A549 (cell line): ENCODE measurements at regions not wholly inside any gene's neighbourhood (a gene's known extent, or its start where the extent isn't known, plus 50 kb on each side); places are given as distances from the start of the nearest gene placed in this dataset.

Source experiments
- ATAC-seq, 2 experiments: fragments of 200-7000 bp in 1 of 2; fragments of >200 bp in 1 of 2; cut with Nextera tagmentation in 1 of 2; cut with Tn5 transposase in 1 of 2; 3 replicates each; pipeline versions ENCODE4 v1.8.0 to v1.9.1; 2018 to 2020; ENCODE audit warnings: mild to moderate bottlenecking in 1 of 2, moderate library complexity in 1 of 2
- CTCF ChIA-PET: fragments of 300-600 bp; sonication (Branson Sonifier 250); formaldehyde crosslinking; extraction: SDS; loops from one replicate; lab custom pipeline; 2021; ENCODE audit warnings: antibody characterized with exemption, inconsistent platforms; lab: Yijun Ruan, JAX
- POLR2A ChIA-PET: fragments of 350-600 bp; formaldehyde crosslinking; extraction: SDS; loops from one replicate; lab custom pipeline; 2021; ENCODE audit warnings: antibody characterized with exemption, inconsistent platforms; lab: Yijun Ruan, JAX
- DNase-seq, 2 experiments: peaks; one replicate each; pipeline versions ENCODE4 v3.0.0 to v3.0.0-alpha.2; 2011 to 2016; ENCODE audit warnings: low read depth in 1 of 2, low spot score in 1 of 2
- FAIRE-seq: peaks from 2 replicates; lab custom pipeline; 2011; peaks lifted over from hg19 to GRCh38; lab: Jason Lieb, UNC
- H3K27ac ChIP-seq, 2 experiments: fragments of >200 bp; sonication (Bioruptor Twin); formaldehyde crosslinking; 3 replicates each; pipeline ENCODE4 v1.5.1; 2016 to 2017
- H3K4me1 ChIP-seq: fragments of >200 bp; sonication (Bioruptor Twin); formaldehyde crosslinking; 3 replicates; pipeline ENCODE4 v1.6.1; 2016
- H3K4me2 ChIP-seq: fragments of >200 bp; sonication (Bioruptor Twin); formaldehyde crosslinking; 3 replicates; pipeline ENCODE4 v1.6.1; 2016
- H3K4me3 ChIP-seq: fragments of >200 bp; sonication (Bioruptor Twin); formaldehyde crosslinking; 3 replicates; pipeline ENCODE4 v1.5.1; 2016
- H3K9me3 ChIP-seq: fragments of >200 bp; sonication (Bioruptor Twin); formaldehyde crosslinking; 3 replicates; pipeline ENCODE4 v1.6.1; 2016
- BHLHE40 ChIP-seq: IDR thresholded peaks from 2 replicates; pipeline ENCODE4 v1.6.1; 2012; ENCODE audit warnings: low read depth, low read length, inconsistent platforms
- CBX2 ChIP-seq: fragments of 200-600 bp; sonication (generic); IDR thresholded peaks from 2 replicates; pipeline ENCODE4 v1.6.1; 2016; ENCODE audit warnings: low read depth, mild to moderate bottlenecking, borderline replicate concordance
- CHD4 ChIP-seq: fragments of 200-600 bp; sonication (generic); IDR thresholded peaks from 2 replicates; pipeline ENCODE4 v1.6.1; 2016; ENCODE audit warnings: antibody characterized with exemption, mild to moderate bottlenecking, borderline replicate concordance
- CTCF ChIP-seq: fragments of >200 bp; sonication (Bioruptor Twin); formaldehyde crosslinking; IDR thresholded peaks from 3 replicates; pipeline ENCODE4 v1.5.1; 2016
- EHMT2 ChIP-seq: fragments of 200-600 bp; sonication (generic); IDR thresholded peaks from 2 replicates; pipeline ENCODE4 v1.6.1; 2016; ENCODE audit warnings: antibody characterized with exemption, low read depth, mild to moderate bottlenecking, moderate library complexity
- ELK1 ChIP-seq: fragments of 150-350 bp; IDR thresholded peaks from 2 replicates; pipeline ENCODE4 v1.6.1; 2014; ENCODE audit warnings: low read depth, mild to moderate bottlenecking, low read length
- EP300 ChIP-seq, 2 experiments: fragments of >200 bp; sonication (Bioruptor Twin); formaldehyde crosslinking; IDR thresholded peaks; 2 replicates in 1 of 2; 3 replicates in 1 of 2; pipeline ENCODE4 v1.6.1; 2016 to 2017
- FOSB ChIP-seq: fragments of 250-450 bp; sonication (Bioruptor Pico); IDR thresholded peaks from 2 replicates; pipeline ENCODE4 v1.5.0; 2020; ENCODE audit warnings: mild to moderate bottlenecking, moderate library complexity
- FOSL2 ChIP-seq, 2 experiments: fragments of 450-650 bp in 1 of 2; fragments of >200 bp in 1 of 2; sonication (Bioruptor Twin) in 1 of 2; formaldehyde crosslinking; IDR thresholded peaks; 2 replicates each; pipeline versions ENCODE4 v1.5.0 to v1.6.1; 2016 to 2020; ENCODE audit warnings: mild to moderate bottlenecking in 1 of 2, moderate library complexity in 1 of 2
- HMGXB4 ChIP-seq: fragments of 250-450 bp; sonication (Bioruptor Pico); IDR thresholded peaks from 2 replicates; pipeline ENCODE4 v1.5.0; 2021; ENCODE audit warnings: mild to moderate bottlenecking, moderate library complexity, borderline replicate concordance
- HOXA7 ChIP-seq: fragments of 250-450 bp; sonication (Bioruptor Pico); IDR thresholded peaks from 2 replicates; pipeline ENCODE4 v1.5.0; 2020; ENCODE audit warnings: mild to moderate bottlenecking, moderate library complexity
- JUNB ChIP-seq: fragments of >200 bp; sonication (Bioruptor Twin); formaldehyde crosslinking; IDR thresholded peaks from 2 replicates; pipeline ENCODE4 v1.6.1; 2016
- MAFK ChIP-seq: fragments of 450-650 bp; IDR thresholded peaks from 2 replicates; pipeline ENCODE4 v1.6.1; 2014; ENCODE audit not compliant: partially characterized antibody
- NFE2L2 ChIP-seq: fragments of 150-350 bp; conservative IDR thresholded peaks from 2 replicates; pipeline ENCODE4 v1.6.1; 2014; ENCODE audit warnings: low read length
- NR3C1 ChIP-seq: fragments of >200 bp; sonication (Bioruptor Twin); formaldehyde crosslinking; IDR thresholded peaks from 3 replicates; pipeline ENCODE4 v1.6.1; 2017
- PBX3 ChIP-seq: IDR thresholded peaks from 2 replicates; pipeline ENCODE4 v1.6.1; 2012
- POLR2A ChIP-seq: IDR thresholded peaks from 2 replicates; pipeline ENCODE4 v1.6.1; 2012; ENCODE audit warnings: mild to moderate bottlenecking, low read length
- RCOR1 ChIP-seq: fragments of 150-350 bp; IDR thresholded peaks from 2 replicates; pipeline ENCODE4 v1.6.1; 2014; ENCODE audit warnings: antibody characterized with exemption, low read length, low read depth
- RFX5 ChIP-seq: fragments of 450-650 bp; IDR thresholded peaks from 2 replicates; pipeline ENCODE4 v1.7.1; 2014; ENCODE audit warnings: antibody characterized with exemption, mild to moderate bottlenecking, moderate library complexity
- SREBF2 ChIP-seq: fragments of 450-650 bp; IDR thresholded peaks from 2 replicates; pipeline ENCODE4 v1.6.1; 2014; ENCODE audit warnings: mild to moderate bottlenecking, moderate library complexity
- ZC3H11A ChIP-seq: fragments of 450-650 bp; IDR thresholded peaks from 2 replicates; pipeline ENCODE4 v1.6.1; 2014; ENCODE audit warnings: antibody characterized with exemption, mild to moderate bottlenecking
- ZFP36 ChIP-seq: fragments of 450-650 bp; IDR thresholded peaks from 2 replicates; pipeline ENCODE4 v1.6.1; 2014; ENCODE audit warnings: borderline replicate concordance; ENCODE audit not compliant: partially characterized antibody
- ZNF302 ChIP-seq: fragments of 250-450 bp; sonication (Bioruptor Pico); IDR thresholded peaks from 2 replicates; pipeline ENCODE4 v1.9.0; 2021; ENCODE audit warnings: inconsistent platforms, mild to moderate bottlenecking, moderate library complexity
- WGBS: methylation state at CpG from one replicate; pipeline ENCODE4 v1.1.6; 2017; ENCODE audit errors: missing lambda C conversion rate; 5-methylcytosine and 5-hydroxymethylcytosine counted together

- WGBS = 0% methylated on average over 1 of the region's 2 CpGs
- POLR2A ChIA-PET = no interaction called here
- H3K4me3 ChIP-seq = no peak overlapping the region
- ATAC-seq = no peak
- H3K4me2 ChIP-seq = no peak overlapping the region
- no peaks in the 10 kb centered on the region for H3K9me3 ChIP-seq
- DNase-seq = no peak
- H3K27ac ChIP-seq = no peak overlapping the region
- H3K4me1 ChIP-seq = no peaks in the 10 kb centered on the region
- no peak for FAIRE-seq
- CTCF ChIA-PET = no interaction called here
- TF ChIP-seq CTCF (no peak), ZNF302 (CRISPR knock-in tag) (no peak), HOXA7 (CRISPR knock-in tag) (no peak), BHLHE40 (no peak), EP300 (IDR thresholded peaks at IDR 0.05) (no peak), ZC3H11A (no peak)
Observed at GRCh38 chrX:39473812-39474211, 623.9 kb downstream of the BCOR start.

- POLR2A ChIA-PET = no interaction called here
- H3K4me2 ChIP-seq = no peak overlapping the region
- CTCF ChIA-PET = no interaction called here
- FAIRE-seq = no peak
- WGBS = 22% methylated on average over 4 of the region's 5 CpGs
- no peak for TF ChIP-seq FOSB (CRISPR knock-in tag)
- TF ChIP-seq JUNB = no peak
- no peak for TF ChIP-seq MAFK
- no peak for TF ChIP-seq CTCF
- TF ChIP-seq PBX3 = no peak
- TF ChIP-seq EHMT2 = no peak
- TF ChIP-seq NFE2L2 = no peak
- no peak for TF ChIP-seq HMGXB4 (CRISPR knock-in tag)
- TF ChIP-seq ELK1 = no peak
- TF ChIP-seq RFX5 = no peak
- TF ChIP-seq POLR2A = no peak
- no peak for TF ChIP-seq FOSL2 (IDR thresholded peaks at IDR 0.05)
- no peak for TF ChIP-seq FOSL2 (CRISPR knock-in tag; IDR thresholded peaks at IDR 0.05)
- no peak for TF ChIP-seq RCOR1
- no peak for TF ChIP-seq HOXA7 (CRISPR knock-in tag)
- TF ChIP-seq ZFP36 = no peak
- no peak for TF ChIP-seq CBX2
- TF ChIP-seq SREBF2 = no peak
- TF ChIP-seq NR3C1 = no peak
- TF ChIP-seq CHD4 = no peak
- no peak overlapping the region for H3K27ac ChIP-seq
- H3K4me3 ChIP-seq = no peak overlapping the region
- ATAC-seq = no peak
- no peak for DNase-seq
- H3K4me1 ChIP-seq = no peaks in the 10 kb centered on the region
- no peaks in the 10 kb centered on the region for H3K9me3 ChIP-seq
Observed at GRCh38 chrX:39475372-39475771, 622.4 kb downstream of the BCOR start.
